ENCODE measurements at regions not wholly inside any gene's neighbourhood (a gene's known extent, or its start where the extent isn't known, plus 50 kb on each side); places are given as distances from the start of the nearest gene placed in this dataset.

GRCh38 chr9:95642189-95642588 lies 125.4 kb upstream of the PTCH1 start:
- no TSS peak for BruUV-seq (replicated peaks)
- intact Hi-C loops (cut with micrococcal nuclease) = no loop called here
- H2AFZ ChIP-seq (ENCODE audit: low read length) = no peak overlapping the region
- H3F3A ChIP-seq (ENCODE audit: low read length, unreplicated experiment) = no peaks in the 10 kb centered on the region
- H4K20me1 ChIP-seq (ENCODE audit: low read length) = no peaks in the 10 kb centered on the region
- no peaks in the 10 kb centered on the region for H3K79me2 ChIP-seq (ENCODE audit: low read length)
- POLR2A ChIA-PET (ENCODE audit: unreplicated experiment) = no interaction called here
- H3K4me2 ChIP-seq (ENCODE audit: low read length) = no peak overlapping the region
- TF ChIP-seq EZH2phosphoT487 (IDR thresholded peaks at IDR 0.05; ENCODE audit: borderline replicate concordance, low read length) (no peak), EZH2 (IDR thresholded peaks at IDR 0.05; ENCODE audit: low read length, unreplicated experiment) (no peak), CTCF (conservative IDR thresholded peaks at IDR 0.05; ENCODE audit: low read depth, low read length) (no peak)
- H3K9me2 ChIP-seq (replicated peaks; ENCODE audit: low read length) = no peaks in the 10 kb centered on the region
- H3K4me1 ChIP-seq (ENCODE audit: insufficient read depth, low read length) = no peaks in the 10 kb centered on the region
- peaks cover 17% of the 10 kb centered on the region for H3K27me3 ChIP-seq (ENCODE audit: low read length)
- H3K4me3 ChIP-seq (ENCODE audit: low read length) = no peak overlapping the region
- no peak overlapping the region for H3K9ac ChIP-seq (ENCODE audit: low read length)
- no peaks in the 10 kb centered on the region for H3K9me3 ChIP-seq (ENCODE audit: low read length)
- DNase-seq (no peak), ATAC-seq (no peak)
- CTCF ChIA-PET = no interaction called here
- H3K36me3 ChIP-seq (ENCODE audit: low read depth, low read length) = no peaks in the 10 kb centered on the region
- H3K27ac ChIP-seq (ENCODE audit: low read length) = no peak overlapping the region

- H3K27me3 ChIP-seq (ENCODE audit: low read length) = peaks cover 17% of the 10 kb centered on the region
Measured at GRCh38 chr9:95641586-95641985, 124.8 kb upstream of the PTCH1 start.

GRCh38 chr9:95640336-95640735 lies 123.6 kb upstream of the PTCH1 start:
- DNase-seq (no peak), ATAC-seq (no peak)
- H3K27me3 ChIP-seq (ENCODE audit: low read length) = peaks cover 22% of the 10 kb centered on the region
- no peaks in the 10 kb centered on the region for H3K36me3 ChIP-seq (ENCODE audit: low read depth, low read length)
- no peak for TF ChIP-seq EZH2phosphoT487 (IDR thresholded peaks at IDR 0.05; ENCODE audit: borderline replicate concordance, low read length)
- TF ChIP-seq EZH2 (IDR thresholded peaks at IDR 0.05; ENCODE audit: low read length, unreplicated experiment) = no peak
- TF ChIP-seq CTCF (conservative IDR thresholded peaks at IDR 0.05; ENCODE audit: low read depth, low read length) = no peak
- H2AFZ ChIP-seq (ENCODE audit: low read length) = no peak overlapping the region
- no peak overlapping the region for H3K4me3 ChIP-seq (ENCODE audit: low read length)
- no peak overlapping the region for H3K27ac ChIP-seq (ENCODE audit: low read length)
- H3K4me1 ChIP-seq (ENCODE audit: insufficient read depth, low read length) = no peaks in the 10 kb centered on the region
- BruUV-seq (replicated peaks) = no TSS peak
- no peaks in the 10 kb centered on the region for H3K79me2 ChIP-seq (ENCODE audit: low read length)
- ChIA-PET CTCF (no interaction called here), POLR2A (ENCODE audit: unreplicated experiment) (no interaction called here)
- no peaks in the 10 kb centered on the region for H3K9me2 ChIP-seq (replicated peaks; ENCODE audit: low read length)
- H3K9ac ChIP-seq (ENCODE audit: low read length) = no peak overlapping the region
- no peaks in the 10 kb centered on the region for H3K9me3 ChIP-seq (ENCODE audit: low read length)
- H3F3A ChIP-seq (ENCODE audit: low read length, unreplicated experiment) = no peaks in the 10 kb centered on the region
- H3K4me2 ChIP-seq (ENCODE audit: low read length) = no peak overlapping the region
- H4K20me1 ChIP-seq (ENCODE audit: low read length) = no peaks in the 10 kb centered on the region
- intact Hi-C loops (cut with micrococcal nuclease) = no loop called here

More at GRCh38 chr9:95641586-95641985, 124.8 kb upstream of the PTCH1 start:
- no peaks in the 10 kb centered on the region for H3K9me3 ChIP-seq (ENCODE audit: low read length)
- no peaks in the 10 kb centered on the region for H4K20me1 ChIP-seq (ENCODE audit: low read length)
- no peak overlapping the region for H3K4me3 ChIP-seq (ENCODE audit: low read length)
- BruUV-seq (replicated peaks) = no TSS peak
- no peak overlapping the region for H3K27ac ChIP-seq (ENCODE audit: low read length)
- ChIA-PET CTCF (no interaction called here), POLR2A (ENCODE audit: unreplicated experiment) (no interaction called here)
- H3K36me3 ChIP-seq (ENCODE audit: low read depth, low read length) = no peaks in the 10 kb centered on the region
- no peak for TF ChIP-seq EZH2 (IDR thresholded peaks at IDR 0.05; ENCODE audit: low read length, unreplicated experiment)
- no peaks in the 10 kb centered on the region for H3K9me2 ChIP-seq (replicated peaks; ENCODE audit: low read length)
- no peak overlapping the region for H3K9ac ChIP-seq (ENCODE audit: low read length)
- intact Hi-C loops (cut with micrococcal nuclease) = no loop called here
- H3K4me1 ChIP-seq (ENCODE audit: insufficient read depth, low read length) = no peaks in the 10 kb centered on the region
- no peaks in the 10 kb centered on the region for H3F3A ChIP-seq (ENCODE audit: low read length, unreplicated experiment)
- no peak overlapping the region for H3K4me2 ChIP-seq (ENCODE audit: low read length)
- ATAC-seq (no peak), DNase-seq (peak; percentile 17)
- no peaks in the 10 kb centered on the region for H3K79me2 ChIP-seq (ENCODE audit: low read length)
- no peak overlapping the region for H2AFZ ChIP-seq (ENCODE audit: low read length)

All from PC-3 (cell line).